SK-N-MC (cell line): ENCODE measurements at regions not wholly inside any gene's neighbourhood (a gene's known extent, or its start where the extent isn't known, plus 50 kb on each side); places are given as distances from the start of the nearest gene placed in this dataset.
A peak's percentile ranks its signal among the peaks of the same experiment; 100 is the strongest.

Experiments
- DNase-seq: peaks from one replicate; pipeline ENCODE4 v3.0.0-alpha.2; 2011; ENCODE audit warnings: low read depth, low spot score
- H3K27ac ChIP-seq: fragments of 200-600 bp; sonication (generic); 2 replicates; pipeline ENCODE4 v1.5.1; 2016; ENCODE audit warnings: mixed run types
- H3K36me3 ChIP-seq: fragments of 200-600 bp; sonication (generic); 2 replicates; pipeline ENCODE4 v1.6.1; 2017; ENCODE audit warnings: antibody characterized with exemption, low read length, mixed read lengths; ENCODE audit not compliant: insufficient read depth
- H3K4me3 ChIP-seq: fragments of 200-600 bp; sonication (generic); 2 replicates; pipeline ENCODE4 v1.5.1; 2016
- H3K9ac ChIP-seq: fragments of 200-600 bp; sonication (generic); 2 replicates; pipeline ENCODE4 v1.8.0; 2017; ENCODE audit warnings: mixed run types, mixed read lengths; ENCODE audit not compliant: insufficient read length
- H3K9me3 ChIP-seq: fragments of 200-600 bp; sonication (generic); 2 replicates; pipeline ENCODE4 v1.6.1; 2017; ENCODE audit warnings: low read depth, mild to moderate bottlenecking, antibody characterized with exemption, low read length, moderate library complexity, mixed read lengths
- EZH2 ChIP-seq: fragments of 200-600 bp; sonication (generic); IDR thresholded peaks from one replicate; pipeline ENCODE4 v1.6.1; 2017; ENCODE audit warnings: antibody characterized with exemption
- FOXP2 ChIP-seq: optimal IDR thresholded peaks from 2 replicates; pipeline ENCODE3; 2011; ENCODE audit warnings: mild to moderate bottlenecking, moderate library complexity; ENCODE audit not compliant: insufficient read depth; ENCODE audit errors: extremely low read length, control extremely low read depth
- POLR2AphosphoS5 ChIP-seq: IDR thresholded peaks from 2 replicates; pipeline ENCODE4 v1.6.1; 2012; ENCODE audit warnings: mild to moderate bottlenecking, low read depth, low read length, borderline replicate concordance

DNA sequence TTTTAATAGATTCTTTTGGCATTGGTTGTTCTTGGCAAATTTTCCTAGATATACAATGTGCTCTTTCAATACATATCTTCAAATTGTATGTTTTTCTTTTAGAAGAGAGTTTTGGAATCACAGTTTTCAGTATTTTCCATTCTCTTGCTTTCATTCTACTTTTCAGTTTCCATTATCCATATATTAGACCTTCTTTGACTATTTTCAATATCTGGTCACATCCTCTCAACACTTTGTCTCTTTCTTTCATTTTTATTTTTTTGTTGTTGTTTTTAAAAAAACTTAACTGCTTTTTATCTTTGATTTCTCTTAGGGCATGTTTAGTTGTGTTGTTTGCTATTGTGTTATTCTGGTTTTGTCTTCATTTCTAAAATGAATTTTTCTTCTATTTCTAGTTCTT, 59.9 kb upstream of the CLMN start:
- Histone ChIP-seq H3K9ac (no peak overlapping the region), H3K4me3 (no peak overlapping the region), H3K36me3 (no peaks in the 10 kb centered on the region), H3K9me3 (no peaks in the 10 kb centered on the region), H3K27ac (no peak overlapping the region)
- TF ChIP-seq FOXP2, result no peak
- no peak for TF ChIP-seq POLR2AphosphoS5
- TF ChIP-seq EZH2, result no peak
- DNase-seq, result no peak

DNA sequence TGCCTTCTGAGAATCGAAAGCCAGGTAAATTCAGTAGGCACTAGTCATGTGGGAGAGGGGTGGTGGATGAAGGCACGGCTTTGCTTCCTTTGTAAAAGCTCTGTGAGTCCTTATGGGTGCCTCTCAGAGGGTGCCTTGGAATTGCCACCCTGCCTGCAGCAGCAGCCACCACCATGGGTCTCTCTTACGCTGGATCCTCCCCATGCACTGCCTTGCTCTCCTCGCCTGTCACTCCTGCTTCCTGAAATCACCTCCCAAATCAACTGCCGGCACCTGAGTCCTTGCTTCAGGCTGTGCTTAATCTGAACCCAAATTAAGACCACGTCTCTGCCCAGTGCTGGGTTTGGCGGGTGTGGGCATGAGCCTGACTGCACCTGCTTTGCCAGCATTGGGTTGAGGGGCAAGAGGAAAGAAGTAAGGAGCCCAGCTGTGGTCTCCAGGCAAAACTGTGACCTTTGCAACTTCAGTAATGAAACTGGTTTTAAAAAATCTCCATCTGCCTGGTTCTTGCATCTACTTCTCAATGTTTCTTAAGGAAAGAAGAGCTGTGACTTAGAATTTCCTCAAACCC, 55.9 kb upstream of the CLMN start:
- TF ChIP-seq EZH2, result no peak
- TF ChIP-seq POLR2AphosphoS5, result no peak
- no peak for TF ChIP-seq FOXP2
- H3K4me3 ChIP-seq, result no peak overlapping the region
- no peak overlapping the region for H3K27ac ChIP-seq
- no peak overlapping the region for H3K9ac ChIP-seq
- no peaks in the 10 kb centered on the region for H3K36me3 ChIP-seq
- H3K9me3 ChIP-seq, result no peaks in the 10 kb centered on the region
- DNase-seq, result no peak

DNA sequence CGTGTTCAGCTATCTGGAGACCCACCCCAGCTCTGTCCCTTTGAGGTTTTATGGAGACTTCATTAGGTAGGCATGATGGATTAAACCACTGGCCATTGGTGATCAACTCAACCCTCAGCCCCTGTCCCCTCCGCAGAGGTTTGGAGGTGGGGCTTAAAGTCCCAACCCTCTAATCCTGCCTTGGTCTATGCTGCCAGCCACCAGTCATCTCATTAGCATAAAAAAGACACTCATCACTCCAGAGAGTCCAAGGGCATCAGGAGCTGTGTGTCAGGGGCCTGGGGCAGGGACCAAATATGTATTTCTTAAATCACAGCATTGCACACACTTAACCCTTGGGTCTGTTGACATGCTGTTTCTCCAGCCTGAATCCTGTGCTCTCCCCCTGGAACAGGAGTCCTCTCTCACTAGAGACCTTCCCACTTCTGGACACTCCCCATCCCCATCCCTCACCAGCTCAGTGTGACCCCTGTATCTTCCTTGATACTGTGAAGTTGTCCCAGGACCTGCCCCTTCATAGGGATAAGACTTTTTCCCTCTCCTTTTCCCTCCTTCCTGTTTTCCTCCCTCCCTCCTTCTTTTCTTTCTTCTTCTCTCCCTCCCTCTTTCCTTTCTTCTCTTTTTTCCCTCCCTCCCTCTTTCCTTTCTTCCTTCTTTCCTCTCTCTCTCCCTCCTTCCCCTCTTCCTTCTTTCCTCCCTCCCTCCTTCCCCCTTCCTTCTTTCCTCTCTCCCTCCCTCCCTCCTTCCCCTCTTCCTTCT, 54.7 kb upstream of the CLMN start:
- no peak overlapping the region for H3K9ac ChIP-seq
- H3K4me3 ChIP-seq, result no peak overlapping the region
- TF ChIP-seq FOXP2 (no peak), EZH2 (no peak), POLR2AphosphoS5 (no peak)
- no peaks in the 10 kb centered on the region for H3K9me3 ChIP-seq
- no peak for DNase-seq
- no peaks in the 10 kb centered on the region for H3K36me3 ChIP-seq
- H3K27ac ChIP-seq, result no peak overlapping the region

DNA sequence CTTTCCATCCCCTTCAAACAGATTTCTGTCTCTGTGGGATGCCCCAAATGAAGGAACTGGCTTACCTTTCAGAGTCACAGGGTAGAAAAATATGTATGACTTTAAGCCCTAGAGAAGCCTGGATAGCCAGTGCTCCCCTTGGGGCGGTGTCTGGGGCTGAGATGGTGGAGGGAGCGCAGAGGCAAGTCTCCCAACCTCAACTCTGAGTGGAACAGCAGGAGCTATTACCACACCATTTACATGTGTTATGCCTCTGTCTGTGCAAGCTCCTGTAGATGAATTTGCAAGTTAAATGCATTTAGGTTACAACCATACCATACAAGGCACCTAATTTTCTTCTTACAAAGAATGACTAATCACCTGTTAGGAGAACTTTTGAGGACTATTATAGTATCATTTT, 50.4 kb upstream of the CLMN start:
- DNase-seq, result peak; percentile 20
- no peak overlapping the region for H3K4me3 ChIP-seq
- H3K9ac ChIP-seq, result no peak overlapping the region
- no peaks in the 10 kb centered on the region for H3K36me3 ChIP-seq
- no peaks in the 10 kb centered on the region for H3K9me3 ChIP-seq
- TF ChIP-seq EZH2 (no peak), POLR2AphosphoS5 (no peak), FOXP2 (no peak)
- peak overlapping the region; percentile 42; the same call in 1 of the 2 replicates for H3K27ac ChIP-seq
